Stomach (tissue), 8 donors: ENCODE measurements at regions not wholly inside any gene's neighbourhood (a gene's known extent, or its start where the extent isn't known, plus 50 kb on each side); places are given as distances from the start of the nearest gene placed in this dataset.

ENCODE experiments used
- DNase-seq, 2 donors: peaks; one replicate each; pipeline versions ENCODE4 v3.0.0 to v3.0.0-alpha.2; 2013 to 2019
- H3K27ac ChIP-seq, 5 donors: fragments of 200-600 bp in 4 of 5; sonication (generic) in 4 of 5; one replicate each; pipeline ENCODE4 v1.5.1; 2013 to 2019; ENCODE audit warnings: mild to moderate bottlenecking in 1 of 5, moderate library complexity in 1 of 5
- H3K27me3 ChIP-seq, 3 donors: fragments of 200-600 bp; sonication (generic); one replicate each; pipeline ENCODE4 v1.5.1; 2017 to 2019; ENCODE audit warnings: mixed run types in 1 of 3
- H3K36me3 ChIP-seq, 4 donors: fragments of 200-600 bp; sonication (generic); 1 replicate in 3 of 4; 2 replicates in 1 of 4; pipeline ENCODE4 v1.5.1; 2016 to 2019
- H3K4me1 ChIP-seq, 4 donors: fragments of 200-600 bp; sonication (generic); one replicate each; pipeline ENCODE4 v1.5.1; 2016 to 2019
- H3K4me3 ChIP-seq, 4 donors: fragments of 200-600 bp; sonication (generic) in 3 of 4; one replicate each; pipeline ENCODE4 v1.5.1; 2016 to 2019; ENCODE audit warnings: mild to moderate bottlenecking in 1 of 4
- H3K9me3 ChIP-seq, 4 donors: fragments of 200-600 bp; sonication (generic); one replicate each; pipeline ENCODE4 v1.5.1; 2016 to 2019
- EP300 ChIP-seq: sonication (generic); formaldehyde crosslinking; IDR thresholded peaks from one replicate; pipeline ENCODE4 v1.6.1; 2017; ENCODE audit warnings: antibody characterized with exemption
- POLR2A ChIP-seq, 4 donors: fragments of 450-650 bp; IDR thresholded peaks; one replicate each; pipeline ENCODE4 v1.6.1; 2016; ENCODE audit warnings: antibody characterized with exemption in 4 of 4, control low read depth in 2 of 4, mild to moderate bottlenecking in 1 of 4, moderate library complexity in 1 of 4
- POLR2AphosphoS5 ChIP-seq, 3 donors: sonication (generic); formaldehyde crosslinking; IDR thresholded peaks; one replicate each; pipeline ENCODE4 v1.6.1; 2016; ENCODE audit warnings: antibody characterized with exemption in 3 of 3
- WGBS, 5 donors: extraction: QIAGEN DNeasy Blood & Tissue Kit in 3 of 5; methylation state at CpG; one replicate each; pipeline versions ENCODE4 v1.1.5 to v1.1.7; 2013 to 2018; 5-methylcytosine and 5-hydroxymethylcytosine counted together
- intact Hi-C: fragments of 100-400 bp; cut with DNase I; formaldehyde crosslinking; loops from one replicate; pipeline ENCODE4 v1.15.1; 2023; ENCODE audit warnings: low total_unique reads
- TF ChIP-seq, protein P1 (sequence below), 7 experiments: fragments of 450-650 bp in 4 of 7; fragments of 200-600 bp in 3 of 7; sonication (generic) in 3 of 7; IDR thresholded peaks; one replicate each; pipeline ENCODE4 v1.5.1; 2016 to 2019; ENCODE audit warnings: antibody characterized with exemption in 7 of 7, control low read depth in 2 of 7, mild to moderate bottlenecking in 1 of 7
- donor health status: healthy with polysubstance abuse.
- donor health status: Bipolar disorder and iron deficiency.
- donor health status: healthy.

DNA sequence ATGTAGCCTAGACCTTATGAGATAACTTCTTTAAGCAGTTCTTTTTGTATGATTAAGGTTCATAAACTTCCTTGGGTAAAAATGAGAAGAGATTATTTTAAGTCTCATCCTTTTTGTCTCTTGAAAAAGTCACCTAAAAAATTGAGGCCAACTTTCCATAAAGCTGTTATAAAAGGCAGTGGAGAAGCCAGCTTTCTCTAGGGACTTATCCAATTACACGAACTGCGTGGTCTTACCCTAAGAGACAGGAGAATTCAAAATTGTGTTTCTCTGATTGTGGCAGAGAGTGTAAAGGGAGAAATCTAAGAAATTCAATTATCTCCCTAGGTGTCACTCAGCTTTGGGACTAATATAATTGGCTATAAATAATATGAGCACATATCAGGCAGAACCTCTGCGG is 262.0 kb downstream of the SHOX2 start:
- intact Hi-C loops = no loop called here
- Histone ChIP-seq H3K4me3 (no peak overlapping the region), H3K4me1 (no peaks in the 10 kb centered on the region), H3K27ac (no peak overlapping the region), H3K36me3 (no peaks in the 10 kb centered on the region), H3K9me3 (no peaks in the 10 kb centered on the region), H3K27me3 (no peaks in the 10 kb centered on the region)
- WGBS, 5 donors = 86 to 89% (median 87%) methylated on average over 3 of the region's 3 CpGs
- TF ChIP-seq POLR2A (IDR thresholded peaks at IDR 0.05) = no peak
- TF ChIP-seq POLR2AphosphoS5 (IDR thresholded peaks at IDR 0.05) = no peak
- TF ChIP-seq, protein P1, sequence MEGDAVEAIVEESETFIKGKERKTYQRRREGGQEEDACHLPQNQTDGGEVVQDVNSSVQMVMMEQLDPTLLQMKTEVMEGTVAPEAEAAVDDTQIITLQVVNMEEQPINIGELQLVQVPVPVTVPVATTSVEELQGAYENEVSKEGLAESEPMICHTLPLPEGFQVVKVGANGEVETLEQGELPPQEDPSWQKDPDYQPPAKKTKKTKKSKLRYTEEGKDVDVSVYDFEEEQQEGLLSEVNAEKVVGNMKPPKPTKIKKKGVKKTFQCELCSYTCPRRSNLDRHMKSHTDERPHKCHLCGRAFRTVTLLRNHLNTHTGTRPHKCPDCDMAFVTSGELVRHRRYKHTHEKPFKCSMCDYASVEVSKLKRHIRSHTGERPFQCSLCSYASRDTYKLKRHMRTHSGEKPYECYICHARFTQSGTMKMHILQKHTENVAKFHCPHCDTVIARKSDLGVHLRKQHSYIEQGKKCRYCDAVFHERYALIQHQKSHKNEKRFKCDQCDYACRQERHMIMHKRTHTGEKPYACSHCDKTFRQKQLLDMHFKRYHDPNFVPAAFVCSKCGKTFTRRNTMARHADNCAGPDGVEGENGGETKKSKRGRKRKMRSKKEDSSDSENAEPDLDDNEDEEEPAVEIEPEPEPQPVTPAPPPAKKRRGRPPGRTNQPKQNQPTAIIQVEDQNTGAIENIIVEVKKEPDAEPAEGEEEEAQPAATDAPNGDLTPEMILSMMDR (IDR thresholded peaks at IDR 0.05) = no peak
- TF ChIP-seq EP300 = no peak
- DNase-seq = no peak

DNA sequence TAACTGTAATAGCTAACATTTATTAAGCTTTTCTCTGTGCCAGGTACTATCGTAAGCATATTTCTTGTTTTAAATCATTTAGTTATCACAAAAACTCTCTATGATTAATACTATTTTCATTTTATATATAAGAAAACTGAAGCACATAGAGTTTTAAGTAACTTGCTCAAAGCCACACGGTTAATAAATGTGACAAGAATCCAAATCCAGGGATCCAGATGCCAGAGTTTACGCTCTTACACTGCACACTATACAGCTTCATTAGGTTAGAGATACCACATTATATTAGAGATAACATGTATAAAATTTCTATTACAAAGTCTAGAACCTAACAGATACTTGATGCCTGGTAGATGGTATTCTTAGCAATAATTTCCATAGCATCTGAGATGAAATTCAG is 265.2 kb downstream of the SHOX2 start:
- DNase-seq = no peak
- Histone ChIP-seq H3K27me3 (no peaks in the 10 kb centered on the region), H3K9me3 (no peaks in the 10 kb centered on the region), H3K4me1 (no peaks in the 10 kb centered on the region), H3K36me3 (no peaks in the 10 kb centered on the region), H3K4me3 (no peak overlapping the region), H3K27ac (no peak overlapping the region)
- intact Hi-C loops = no loop called here
- TF ChIP-seq POLR2AphosphoS5 (IDR thresholded peaks at IDR 0.05) (no peak), EP300 (no peak), POLR2A (IDR thresholded peaks at IDR 0.05) (no peak)
- TF ChIP-seq, protein P1 (IDR thresholded peaks at IDR 0.05) = no peak
- WGBS, 5 donors = 76 to 94% (median 93%) methylated on average over 3 of the region's 3 CpGs

DNA sequence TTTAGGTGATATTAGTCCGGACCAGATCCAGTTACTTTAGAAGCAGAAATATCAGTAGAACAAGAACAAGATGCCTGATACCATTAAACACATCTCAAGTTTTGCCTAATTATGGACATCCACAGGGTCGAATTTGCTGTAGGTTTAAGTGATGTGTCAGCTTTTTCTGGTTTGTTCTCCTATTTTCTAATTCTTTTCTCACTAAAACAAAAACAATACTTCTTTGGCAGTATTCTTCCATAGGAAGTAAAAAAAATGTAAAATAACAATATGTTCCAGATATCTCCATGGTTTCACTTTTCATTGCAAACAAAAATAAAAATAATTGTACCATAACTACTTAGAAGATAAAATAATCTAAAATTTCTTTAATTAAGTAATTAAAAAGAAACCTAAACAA is 265.7 kb downstream of the SHOX2 start:
- no peak overlapping the region for H3K27ac ChIP-seq
- WGBS, 5 donors = 73 to 80% (median 73%) methylated on average over 2 of the region's 2 CpGs
- H3K36me3 ChIP-seq = no peaks in the 10 kb centered on the region
- TF ChIP-seq EP300 (no peak), POLR2AphosphoS5 (IDR thresholded peaks at IDR 0.05) (no peak), POLR2A (IDR thresholded peaks at IDR 0.05) (no peak)
- TF ChIP-seq, protein P1 (IDR thresholded peaks at IDR 0.05) = no peak
- no peaks in the 10 kb centered on the region for H3K27me3 ChIP-seq
- no peak for DNase-seq
- no peak overlapping the region for H3K4me3 ChIP-seq
- H3K9me3 ChIP-seq = no peaks in the 10 kb centered on the region
- intact Hi-C loops = no loop called here
- H3K4me1 ChIP-seq = no peaks in the 10 kb centered on the region

DNA sequence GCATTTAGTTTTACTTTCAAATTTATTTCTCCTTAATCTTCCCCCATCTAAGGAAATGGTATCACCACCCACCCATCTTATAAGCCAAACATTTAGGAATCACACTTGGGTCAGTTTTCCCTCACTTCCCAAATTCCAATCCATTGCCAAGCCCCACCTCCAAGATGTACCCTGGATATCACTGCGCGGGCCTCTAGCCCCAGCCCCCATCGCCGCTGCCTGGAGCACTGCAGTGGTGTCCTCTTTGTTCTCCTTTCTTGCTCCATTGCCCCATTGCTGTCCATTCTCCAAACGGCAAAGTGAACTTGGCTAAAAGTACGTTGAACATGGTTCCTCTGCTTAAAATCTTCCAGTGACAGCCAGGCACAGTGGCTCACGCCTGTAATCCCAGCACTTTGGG is 267.8 kb downstream of the SHOX2 start:
- Histone ChIP-seq H3K27ac (no peak overlapping the region), H3K4me3 (no peak overlapping the region), H3K4me1 (no peaks in the 10 kb centered on the region), H3K36me3 (no peaks in the 10 kb centered on the region), H3K9me3 (no peaks in the 10 kb centered on the region), H3K27me3 (no peaks in the 10 kb centered on the region)
- intact Hi-C loops = no loop called here
- TF ChIP-seq POLR2A (IDR thresholded peaks at IDR 0.05) (no peak), POLR2AphosphoS5 (IDR thresholded peaks at IDR 0.05) (no peak), EP300 (no peak)
- TF ChIP-seq, protein P1 (IDR thresholded peaks at IDR 0.05) = no peak
- DNase-seq = no peak
- 60 to 87% (median 83%) methylated on average over 7 of the region's 7 CpGs for WGBS, 5 donors
